Lower leg skin (tissue), 3 donors: ENCODE measurements at regions not wholly inside any gene's neighbourhood (a gene's known extent, or its start where the extent isn't known, plus 50 kb on each side); places are given as distances from the start of the nearest gene placed in this dataset.

Experiments
- POLR2A ChIP-seq, 2 donors: fragments of 450-650 bp; IDR thresholded peaks; one replicate each; pipeline ENCODE4 v1.6.1; 2016 to 2017; ENCODE audit warnings: antibody characterized with exemption in 2 of 2, mild to moderate bottlenecking in 1 of 2, moderate library complexity in 1 of 2
- TF ChIP-seq, protein P1 (sequence below), 3 donors: fragments of 450-650 bp; IDR thresholded peaks; one replicate each; pipeline ENCODE4 v1.5.1; 2016; ENCODE audit warnings: antibody characterized with exemption in 3 of 3, mild to moderate bottlenecking in 3 of 3, moderate library complexity in 2 of 3

DNA sequence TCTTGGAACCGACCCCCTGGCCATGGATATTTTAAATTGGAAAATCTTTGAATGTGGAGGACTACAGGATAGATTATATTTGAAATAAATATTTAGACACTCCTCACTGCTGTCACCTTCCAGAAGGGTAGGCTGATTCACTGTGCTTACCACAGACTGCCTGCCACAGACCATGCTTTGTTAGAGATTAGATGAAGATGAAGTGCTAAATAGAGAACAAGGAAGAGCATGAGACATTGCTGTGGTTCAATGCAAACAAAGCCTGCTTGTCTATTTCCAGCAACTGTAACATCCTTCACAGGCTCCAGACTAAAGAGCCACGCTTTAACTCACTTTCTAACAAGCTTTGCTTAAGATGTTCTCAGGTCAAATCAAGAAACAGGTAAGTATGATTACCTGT, 81.0 kb upstream of the TMEM17 start:
- TF ChIP-seq, protein P1, sequence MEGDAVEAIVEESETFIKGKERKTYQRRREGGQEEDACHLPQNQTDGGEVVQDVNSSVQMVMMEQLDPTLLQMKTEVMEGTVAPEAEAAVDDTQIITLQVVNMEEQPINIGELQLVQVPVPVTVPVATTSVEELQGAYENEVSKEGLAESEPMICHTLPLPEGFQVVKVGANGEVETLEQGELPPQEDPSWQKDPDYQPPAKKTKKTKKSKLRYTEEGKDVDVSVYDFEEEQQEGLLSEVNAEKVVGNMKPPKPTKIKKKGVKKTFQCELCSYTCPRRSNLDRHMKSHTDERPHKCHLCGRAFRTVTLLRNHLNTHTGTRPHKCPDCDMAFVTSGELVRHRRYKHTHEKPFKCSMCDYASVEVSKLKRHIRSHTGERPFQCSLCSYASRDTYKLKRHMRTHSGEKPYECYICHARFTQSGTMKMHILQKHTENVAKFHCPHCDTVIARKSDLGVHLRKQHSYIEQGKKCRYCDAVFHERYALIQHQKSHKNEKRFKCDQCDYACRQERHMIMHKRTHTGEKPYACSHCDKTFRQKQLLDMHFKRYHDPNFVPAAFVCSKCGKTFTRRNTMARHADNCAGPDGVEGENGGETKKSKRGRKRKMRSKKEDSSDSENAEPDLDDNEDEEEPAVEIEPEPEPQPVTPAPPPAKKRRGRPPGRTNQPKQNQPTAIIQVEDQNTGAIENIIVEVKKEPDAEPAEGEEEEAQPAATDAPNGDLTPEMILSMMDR (IDR thresholded peaks at IDR 0.05), result no peak
- TF ChIP-seq POLR2A (IDR thresholded peaks at IDR 0.05), result no peak
